ENCODE measurements at regions not wholly inside any gene's neighbourhood (a gene's known extent, or its start where the extent isn't known, plus 50 kb on each side); places are given as distances from the start of the nearest gene placed in this dataset.

- Histone ChIP-seq H3K4me1 (ENCODE audit: control insufficient read depth, low read length) (no peaks in the 10 kb centered on the region), H3K4me3 (ENCODE audit: low read length) (no peak overlapping the region), H3K9me3 (ENCODE audit: control insufficient read depth, insufficient read depth, low read length) (no peaks in the 10 kb centered on the region), H3K4me2 (ENCODE audit: low read length) (no peak overlapping the region), H3K27ac (ENCODE audit: low read depth, low read length) (no peak overlapping the region), H3K9me2 (replicated peaks; ENCODE audit: control insufficient read depth, low read length) (no peaks in the 10 kb centered on the region), H4K20me1 (ENCODE audit: control insufficient read depth, insufficient read depth, low read depth, low read length) (no peaks in the 10 kb centered on the region), H3K27me3 (ENCODE audit: control insufficient read depth, low read length) (no peaks in the 10 kb centered on the region), H3K36me3 (ENCODE audit: control insufficient read depth, low read length) (no peaks in the 10 kb centered on the region), H3K79me2 (ENCODE audit: control insufficient read depth, low read length) (no peaks in the 10 kb centered on the region), H3F3A (ENCODE audit: control insufficient read depth, insufficient read depth) (no peaks in the 10 kb centered on the region)
- TF ChIP-seq CTCF (IDR thresholded peaks at IDR 0.05; ENCODE audit: low read depth, low read length, poor library complexity, severe bottlenecking) = no peak
- TF ChIP-seq EZH2phosphoT487 (IDR thresholded peaks at IDR 0.05; ENCODE audit: borderline replicate concordance, low read length) = no peak
Measured at GRCh38 chr11:115644856-115645255, 140.6 kb upstream of the CADM1 start.

- Histone ChIP-seq H3K27ac (ENCODE audit: low read depth, low read length) (no peak overlapping the region), H3K27me3 (ENCODE audit: control insufficient read depth, low read length) (no peaks in the 10 kb centered on the region), H3K36me3 (ENCODE audit: control insufficient read depth, low read length) (no peaks in the 10 kb centered on the region), H3K9me3 (ENCODE audit: control insufficient read depth, insufficient read depth, low read length) (no peaks in the 10 kb centered on the region), H3K9me2 (replicated peaks; ENCODE audit: control insufficient read depth, low read length) (no peaks in the 10 kb centered on the region), H3K79me2 (ENCODE audit: control insufficient read depth, low read length) (no peaks in the 10 kb centered on the region), H3F3A (ENCODE audit: control insufficient read depth, insufficient read depth) (no peaks in the 10 kb centered on the region), H3K4me3 (ENCODE audit: low read length) (no peak overlapping the region), H3K4me2 (ENCODE audit: low read length) (no peak overlapping the region), H4K20me1 (ENCODE audit: control insufficient read depth, insufficient read depth, low read depth, low read length) (no peaks in the 10 kb centered on the region), H3K4me1 (ENCODE audit: control insufficient read depth, low read length) (no peaks in the 10 kb centered on the region)
- no peak for TF ChIP-seq CTCF (IDR thresholded peaks at IDR 0.05; ENCODE audit: low read depth, low read length, poor library complexity, severe bottlenecking)
- TF ChIP-seq EZH2phosphoT487 (IDR thresholded peaks at IDR 0.05; ENCODE audit: borderline replicate concordance, low read length) = no peak
Measured at GRCh38 chr11:115643549-115644270, 139.5 kb upstream of the CADM1 start.

GRCh38 chr11:115642660-115643059, 138.4 kb upstream of the CADM1 start:
- Histone ChIP-seq H3K79me2 (ENCODE audit: control insufficient read depth, low read length) (no peaks in the 10 kb centered on the region), H3K36me3 (ENCODE audit: control insufficient read depth, low read length) (no peaks in the 10 kb centered on the region), H3F3A (ENCODE audit: control insufficient read depth, insufficient read depth) (no peaks in the 10 kb centered on the region), H3K9me3 (ENCODE audit: control insufficient read depth, insufficient read depth, low read length) (no peaks in the 10 kb centered on the region), H3K9me2 (replicated peaks; ENCODE audit: control insufficient read depth, low read length) (no peaks in the 10 kb centered on the region), H3K27ac (ENCODE audit: low read depth, low read length) (no peak overlapping the region), H3K4me1 (ENCODE audit: control insufficient read depth, low read length) (no peaks in the 10 kb centered on the region), H3K4me2 (ENCODE audit: low read length) (no peak overlapping the region), H3K27me3 (ENCODE audit: control insufficient read depth, low read length) (no peaks in the 10 kb centered on the region), H4K20me1 (ENCODE audit: control insufficient read depth, insufficient read depth, low read depth, low read length) (no peaks in the 10 kb centered on the region), H3K4me3 (ENCODE audit: low read length) (no peak overlapping the region)
- no peak for TF ChIP-seq EZH2phosphoT487 (IDR thresholded peaks at IDR 0.05; ENCODE audit: borderline replicate concordance, low read length)
- TF ChIP-seq CTCF (IDR thresholded peaks at IDR 0.05; ENCODE audit: low read depth, low read length, poor library complexity, severe bottlenecking) = no peak

Data from DOHH2 (cell line).